AG04450 (cell line): ENCODE measurements at regions not wholly inside any gene's neighbourhood (a gene's known extent, or its start where the extent isn't known, plus 50 kb on each side); places are given as distances from the start of the nearest gene placed in this dataset.

ENCODE experiments used
- CTCF ChIA-PET: fragments of 300-600, 350-600 bp; formaldehyde crosslinking; extraction: SDS; loops from one replicate; lab custom pipeline; 2022; ENCODE audit warnings: antibody characterized with exemption, inconsistent platforms; lab: Charles Lee
- POLR2A ChIA-PET: fragments of 350-600 bp; formaldehyde crosslinking; extraction: SDS; loops from one replicate; lab custom pipeline; 2021; ENCODE audit warnings: antibody characterized with exemption, inconsistent platforms; lab: Yijun Ruan, JAX
- DNase-seq: peaks from one replicate; pipeline ENCODE4 v3.0.0-alpha.2; 2011; ENCODE audit warnings: low read depth, low spot score
- H3K27ac ChIP-seq: one replicate; pipeline ENCODE4 v1.5.1; 2012; ENCODE audit warnings: low read depth, low read length, control low read depth
- H3K27me3 ChIP-seq: one replicate; pipeline ENCODE4 v1.6.0; 2012; ENCODE audit warnings: low read length; ENCODE audit not compliant: control insufficient read depth, insufficient read depth
- H3K4me3 ChIP-seq: 2 replicates; pipeline ENCODE4 v1.5.1; 2011; ENCODE audit warnings: mild to moderate bottlenecking, low read depth, low read length, control low read depth
- H3K9me3 ChIP-seq: 2 replicates; pipeline ENCODE4 v1.5.1; 2012; ENCODE audit warnings: low read length; ENCODE audit not compliant: control insufficient read depth, insufficient read depth
- CTCF ChIP-seq: IDR thresholded peaks from 2 replicates; pipeline ENCODE4 v1.5.1; 2011; ENCODE audit warnings: low read depth, low read length, control low read depth, inconsistent platforms

- Histone ChIP-seq H3K4me3 (no peak overlapping the region), H3K27ac (no peak overlapping the region), H3K9me3 (no peaks in the 10 kb centered on the region; the same call in 1 of the 2 replicates), H3K27me3 (peaks cover 16% of the 10 kb centered on the region)
- DNase-seq: no peak
- TF ChIP-seq CTCF: no peak
- POLR2A ChIA-PET: no interaction called here
- CTCF ChIA-PET: no interaction called here
These were observed 121.6 kb upstream of the ERCC6L2 start for GRCh38 chr9:95753762-95754465.

DNA sequence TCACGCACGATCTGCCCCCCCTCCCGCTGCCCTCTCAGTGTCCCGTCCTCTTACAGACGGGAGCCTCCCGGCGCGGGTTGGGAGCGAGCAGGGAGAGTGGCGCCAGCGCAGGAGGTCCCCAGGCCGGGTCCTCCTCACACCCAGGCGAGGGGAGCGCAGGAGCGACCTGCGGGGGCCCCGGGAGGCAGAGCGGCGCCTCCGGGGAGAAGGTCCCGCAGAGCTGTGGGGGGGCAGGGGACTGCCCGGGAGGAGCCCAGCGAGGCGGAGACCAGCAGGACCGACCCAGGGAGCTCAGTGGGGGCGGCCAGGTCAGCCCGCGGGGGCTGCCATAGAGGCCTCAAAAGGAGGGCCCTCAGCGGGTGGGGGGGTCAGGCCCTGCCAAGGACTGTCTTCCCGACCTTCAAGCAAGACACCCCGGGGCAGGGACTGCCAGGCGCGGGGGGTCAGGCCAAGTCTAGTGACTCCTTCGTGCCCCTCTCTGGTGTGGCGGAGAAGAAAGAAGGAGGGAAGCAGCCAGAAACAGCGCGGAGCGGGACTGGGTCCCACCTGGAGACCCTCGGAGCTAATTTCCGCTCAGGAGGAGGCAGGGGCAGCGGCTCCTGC, 123.3 kb upstream of the ERCC6L2 start:
- peak overlapping the region; percentile 4; the same call in 1 of the 2 replicates for H3K4me3 ChIP-seq
- H3K9me3 ChIP-seq: no peaks in the 10 kb centered on the region; the same call in 1 of the 2 replicates
- ChIA-PET CTCF (interaction anchor here (0.6 to 0.7 kb wide), 3 partner anchors 9 to 1620 kb away, joined by 3 to 5 read pairs (median 4); no protein-coding TSS in a partner anchor), POLR2A (interaction anchor here (0.6 kb wide), 1 partner anchor 419 kb away, joined by 3 read pairs; no protein-coding TSS in a partner anchor)
- DNase-seq: no peak
- no peak for TF ChIP-seq CTCF
- peaks cover 21% of the 10 kb centered on the region for H3K27me3 ChIP-seq
- H3K27ac ChIP-seq: no peak overlapping the region

GRCh38 chr9:95751520-95751790, 124.0 kb upstream of the ERCC6L2 start:
- CTCF ChIA-PET: interaction anchor here (0.6 to 0.7 kb wide), 2 partner anchors 8 to 620 kb away, joined by 3 to 5 read pairs; no protein-coding TSS in a partner anchor
- no peak for DNase-seq
- no peak overlapping the region for H3K4me3 ChIP-seq

DNA sequence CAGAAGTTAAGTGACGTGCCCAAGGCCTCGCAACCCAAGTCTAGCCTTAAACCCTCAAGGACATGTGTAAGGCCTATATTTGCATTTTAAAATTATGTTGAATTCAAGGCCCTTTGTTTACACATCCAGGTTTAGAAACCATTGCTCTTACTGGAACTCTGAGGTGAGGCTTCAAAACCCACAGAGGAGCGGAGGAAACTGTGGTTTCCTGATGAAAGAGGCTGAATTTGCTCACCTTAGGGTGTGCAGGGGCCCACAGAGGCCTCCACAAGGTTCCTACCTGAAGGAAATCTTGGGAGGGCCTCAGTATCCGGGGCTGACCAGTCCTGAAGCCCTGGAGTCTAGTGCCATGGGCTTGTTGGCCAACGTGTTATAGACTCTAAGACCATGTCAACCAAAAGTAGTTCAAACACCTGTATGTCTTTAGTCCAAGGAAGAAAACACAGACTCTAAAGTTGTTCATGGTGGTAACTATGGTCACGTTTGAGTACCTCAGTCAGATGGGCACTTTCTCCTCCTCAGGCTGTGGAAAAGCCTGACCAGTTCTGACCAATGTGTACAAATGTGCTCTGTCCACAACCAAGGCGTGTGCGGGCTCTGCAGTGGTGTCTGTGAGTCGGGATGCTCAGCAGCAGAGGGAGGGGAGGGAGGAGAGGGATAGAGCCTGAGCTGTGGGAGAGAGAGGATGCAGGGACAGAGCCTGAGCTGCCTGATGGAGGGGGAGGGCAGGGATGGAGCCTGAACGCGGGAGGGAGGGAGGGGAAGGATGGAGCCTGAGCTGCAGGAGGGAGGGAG, 124.6 kb upstream of the ERCC6L2 start:
- H3K27ac ChIP-seq: no peak overlapping the region
- ChIA-PET POLR2A (no interaction called here), CTCF (interaction anchor here (0.6 kb wide), 1 partner anchor 8 kb away, joined by 3 read pairs; no protein-coding TSS in a partner anchor)
- H3K27me3 ChIP-seq: peaks cover 21% of the 10 kb centered on the region
- H3K9me3 ChIP-seq: no peaks in the 10 kb centered on the region; the same call in 1 of the 2 replicates
- DNase-seq: no peak
- no peak for TF ChIP-seq CTCF
- H3K4me3 ChIP-seq: no peak overlapping the region

More at GRCh38 chr9:95751520-95751790, 124.0 kb upstream of the ERCC6L2 start:
- Histone ChIP-seq H3K27ac (no peak overlapping the region), H3K27me3 (peaks cover 21% of the 10 kb centered on the region), H3K9me3 (no peaks in the 10 kb centered on the region; the same call in 1 of the 2 replicates)
- TF ChIP-seq CTCF: no peak
- POLR2A ChIA-PET: no interaction called here
